BE2C (cell line): ENCODE measurements at regions not wholly inside any gene's neighbourhood (a gene's known extent, or its start where the extent isn't known, plus 50 kb on each side); places are given as distances from the start of the nearest gene placed in this dataset.

Experiments
- DNase-seq: peaks from one replicate; pipeline ENCODE4 v3.0.0-alpha.2; 2020
- H3K27me3 ChIP-seq: fragments of 250-450 bp; sonication (Bioruptor Pico); 2 replicates; pipeline ENCODE4 v1.5.1; 2020; ENCODE audit warnings: mild to moderate bottlenecking
- H3K36me3 ChIP-seq: fragments of 250-450 bp; sonication (Bioruptor Pico); 2 replicates; pipeline ENCODE4 v1.5.1; 2020; ENCODE audit warnings: mild to moderate bottlenecking
- H3K4me1 ChIP-seq: fragments of 250-450 bp; sonication (Bioruptor Pico); 2 replicates; pipeline ENCODE4 v1.5.1; 2020
- H3K4me3 ChIP-seq: 2 replicates; pipeline ENCODE4 v1.5.1; 2011; ENCODE audit warnings: low read depth, low read length
- H3K9me3 ChIP-seq: fragments of 250-450 bp; sonication (Bioruptor Pico); 2 replicates; pipeline ENCODE4 v1.5.1; 2020
- CTCF ChIP-seq: IDR thresholded peaks from 2 replicates; pipeline ENCODE4 v1.5.1; 2012; ENCODE audit warnings: mild to moderate bottlenecking, low read depth, low read length

DNA sequence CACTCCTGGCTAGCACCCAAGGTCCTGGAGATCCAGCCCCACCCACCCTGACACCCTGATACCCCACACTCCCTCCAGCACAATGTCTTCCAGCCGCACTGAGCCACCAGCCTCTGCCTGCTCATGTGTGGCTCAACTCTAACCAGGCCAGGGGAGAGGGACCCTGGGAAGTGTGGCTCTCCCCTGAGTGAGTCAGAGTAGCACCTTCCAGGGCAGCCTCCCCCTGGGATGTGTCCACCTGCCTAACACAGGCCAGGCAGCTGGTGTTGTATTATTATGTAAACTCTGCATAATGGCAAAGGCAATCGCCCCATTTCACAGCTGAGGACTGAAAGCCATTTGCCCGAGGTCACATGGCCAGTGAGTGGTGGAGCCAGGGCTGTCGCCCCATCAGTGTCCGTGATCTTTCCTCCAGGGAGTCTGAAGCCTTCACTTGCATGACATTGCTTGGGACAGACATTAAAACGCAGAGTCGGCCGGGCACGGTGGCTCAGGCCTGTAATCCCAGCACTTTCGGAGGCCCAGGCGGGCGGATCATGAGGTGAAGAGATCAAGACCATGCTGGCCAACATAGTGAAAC lies 84.2 kb upstream of the FOXF1 start:
- no peaks in the 10 kb centered on the region for H3K27me3 ChIP-seq
- no peaks in the 10 kb centered on the region for H3K4me1 ChIP-seq
- H3K9me3 ChIP-seq = 0 out of 2 replicates have a peak, but pooled peaks cover 3% of the 10 kb centered on the region
- no peak overlapping the region for H3K4me3 ChIP-seq
- no peaks in the 10 kb centered on the region for H3K36me3 ChIP-seq
- TF ChIP-seq CTCF = no peak
- DNase-seq = no peak

- H3K4me1 ChIP-seq = no peaks in the 10 kb centered on the region
- H3K27me3 ChIP-seq = no peaks in the 10 kb centered on the region
- H3K9me3 ChIP-seq = no peaks in the 10 kb centered on the region
- no peak for DNase-seq
- TF ChIP-seq CTCF = no peak
- no peak overlapping the region for H3K4me3 ChIP-seq
- H3K36me3 ChIP-seq = no peaks in the 10 kb centered on the region
Observed at GRCh38 chr16:86427433-86427851, 82.9 kb upstream of the FOXF1 start.

DNA sequence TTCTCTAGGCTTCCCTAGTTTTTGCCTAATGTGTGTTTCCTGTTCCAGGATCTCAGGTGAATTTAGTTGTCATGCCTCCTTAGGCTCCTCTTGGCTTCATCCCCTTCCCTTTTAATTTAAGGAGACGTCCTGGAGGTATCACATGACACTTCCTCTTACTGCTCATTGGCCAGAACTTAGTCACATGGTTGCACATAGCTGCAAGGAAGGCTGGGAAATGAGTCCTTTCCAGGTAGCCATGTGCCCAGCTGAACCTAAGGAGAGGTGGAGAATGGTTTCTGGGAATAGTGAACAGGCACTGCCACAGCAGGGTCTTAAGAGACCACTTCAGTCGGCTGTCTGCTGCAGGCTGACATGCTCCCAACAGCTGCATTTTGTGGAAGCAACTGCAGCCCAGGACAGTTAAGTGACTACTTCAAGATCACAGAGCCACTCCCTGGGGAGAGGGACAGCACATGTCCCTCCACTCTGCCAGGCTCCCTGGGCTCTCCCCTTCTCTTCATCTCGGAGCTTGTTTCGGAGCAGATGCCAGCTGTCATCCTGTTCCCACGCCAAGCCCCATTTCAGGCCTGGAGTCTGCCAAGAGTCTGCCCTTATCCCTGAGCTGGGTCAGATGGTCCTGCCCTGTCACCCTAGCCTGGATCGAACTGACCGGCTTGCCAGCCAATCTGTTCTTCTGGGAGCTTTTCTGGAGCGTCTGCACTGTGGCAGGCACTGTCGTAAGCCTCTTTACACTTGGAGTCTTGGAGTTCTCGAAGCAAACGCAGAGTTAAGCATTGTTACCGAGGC lies 81.4 kb upstream of the FOXF1 start:
- Histone ChIP-seq H3K4me1 (no peaks in the 10 kb centered on the region), H3K4me3 (no peak overlapping the region), H3K27me3 (no peaks in the 10 kb centered on the region), H3K36me3 (no peaks in the 10 kb centered on the region), H3K9me3 (no peaks in the 10 kb centered on the region)
- no peak for DNase-seq
- no peak for TF ChIP-seq CTCF

DNA sequence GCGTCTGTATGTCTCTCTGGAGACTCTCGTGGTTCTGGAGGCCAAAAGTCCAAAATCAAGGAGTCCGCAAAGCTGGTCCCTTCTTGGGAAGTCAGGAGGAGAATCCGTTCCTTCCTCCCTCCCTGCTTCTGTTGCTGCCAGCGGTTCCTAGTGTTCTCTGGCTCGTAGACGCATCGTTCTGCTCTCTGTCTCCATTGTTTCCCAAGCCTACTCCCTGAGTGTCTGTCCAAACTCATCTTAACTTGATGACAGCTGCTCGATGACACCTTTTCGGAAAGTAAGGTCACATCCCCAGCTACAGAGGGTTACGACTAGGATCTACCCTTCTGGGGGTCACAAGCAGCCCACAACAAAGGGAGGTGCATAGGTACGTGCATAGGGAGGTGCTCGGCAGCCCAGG lies 80.7 kb upstream of the FOXF1 start:
- no peak for DNase-seq
- Histone ChIP-seq H3K36me3 (no peaks in the 10 kb centered on the region), H3K27me3 (no peaks in the 10 kb centered on the region), H3K4me1 (no peaks in the 10 kb centered on the region), H3K9me3 (no peaks in the 10 kb centered on the region), H3K4me3 (no peak overlapping the region)
- TF ChIP-seq CTCF = no peak

DNA sequence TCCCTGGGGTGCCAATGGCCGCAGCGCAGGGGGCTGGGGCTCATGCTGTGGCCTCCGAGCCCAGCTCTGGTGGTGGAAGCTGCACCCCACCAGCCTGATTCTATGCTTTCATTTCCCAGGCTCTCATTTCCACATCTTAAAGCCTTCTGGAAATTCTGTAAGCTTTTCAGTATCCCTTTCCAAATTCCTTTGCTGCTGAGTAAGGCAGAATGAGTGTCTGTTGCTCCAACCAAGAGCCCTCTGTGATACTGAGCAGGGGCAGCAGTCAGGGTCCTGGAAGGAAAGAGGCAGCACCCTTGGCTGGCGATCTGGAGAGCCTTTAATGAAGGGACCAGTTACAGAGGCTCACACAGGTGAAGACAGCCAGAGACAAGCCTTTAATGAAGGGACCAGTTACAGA lies 79.5 kb upstream of the FOXF1 start:
- Histone ChIP-seq H3K9me3 (no peaks in the 10 kb centered on the region), H3K27me3 (no peaks in the 10 kb centered on the region), H3K4me3 (no peak overlapping the region), H3K36me3 (no peaks in the 10 kb centered on the region), H3K4me1 (no peaks in the 10 kb centered on the region)
- no peak for TF ChIP-seq CTCF
- no peak for DNase-seq

DNA sequence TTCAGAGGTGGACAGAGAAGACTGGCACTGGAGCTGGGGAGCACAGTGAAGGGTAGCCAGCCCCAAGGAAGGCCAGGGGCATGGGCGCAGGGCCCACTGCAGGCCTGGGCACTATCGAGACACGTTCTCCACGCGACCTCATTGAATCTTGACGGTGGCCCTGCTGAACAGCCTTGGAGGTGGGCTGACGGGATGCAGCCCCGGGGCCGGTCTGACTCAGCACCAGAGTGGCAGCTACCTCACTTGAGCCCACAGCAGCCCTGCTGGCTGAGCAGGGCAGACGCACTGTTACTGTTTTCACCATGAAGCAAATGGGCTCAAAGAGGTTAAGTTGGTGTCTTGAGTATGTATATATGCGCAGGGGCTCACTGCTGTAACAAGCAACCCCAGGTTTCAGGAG lies 78.8 kb upstream of the FOXF1 start:
- DNase-seq = no peak
- TF ChIP-seq CTCF = no peak
- Histone ChIP-seq H3K4me1 (no peaks in the 10 kb centered on the region), H3K9me3 (no peaks in the 10 kb centered on the region), H3K36me3 (no peaks in the 10 kb centered on the region), H3K27me3 (no peaks in the 10 kb centered on the region), H3K4me3 (no peak overlapping the region)
